HUDEP-2 (cell line): ENCODE measurements at regions not wholly inside any gene's neighbourhood (a gene's known extent, or its start where the extent isn't known, plus 50 kb on each side); places are given as distances from the start of the nearest gene placed in this dataset.
"Not testable (repeated sequence)": the region's sequence is repeated elsewhere in the genome, so short reads cannot be mapped to it uniquely, and the experiment has no call there.

Source experiments
- DNase-seq, 76 experiments: peaks; one replicate each; lab custom pipeline; 2025; ENCODE audit not compliant: unreplicated experiment in 76 of 76; lab: John Stamatoyannopoulos, UW

- DNase-seq: no peak
These were observed 63.7 kb upstream of the SULF2 start for GRCh38 chr20:47849006-47849405.

DNA sequence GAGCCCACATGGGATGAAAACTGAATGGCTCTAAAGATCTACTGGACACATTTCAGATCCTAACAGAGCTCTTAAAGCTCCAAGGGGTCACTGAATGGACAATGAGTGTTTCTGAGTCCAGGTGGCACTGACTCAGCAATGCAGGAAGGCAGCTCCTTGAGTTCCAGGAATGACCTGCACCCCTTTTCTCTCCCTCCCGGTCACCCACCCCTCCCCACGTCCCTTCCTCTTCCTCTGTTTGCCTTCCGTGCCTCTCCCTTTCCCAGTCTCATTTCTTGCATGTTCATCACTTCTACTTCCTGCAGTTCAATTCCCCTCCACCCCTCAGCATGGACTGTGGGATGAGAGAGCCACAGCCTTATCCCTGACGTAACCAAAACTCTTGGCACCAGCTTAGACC lies 63.3 kb upstream of the SULF2 start:
- not testable (repeated sequence) for DNase-seq

GRCh38 chr20:47847884-47848485 lies 62.7 kb upstream of the SULF2 start:
- no peak for DNase-seq

DNA sequence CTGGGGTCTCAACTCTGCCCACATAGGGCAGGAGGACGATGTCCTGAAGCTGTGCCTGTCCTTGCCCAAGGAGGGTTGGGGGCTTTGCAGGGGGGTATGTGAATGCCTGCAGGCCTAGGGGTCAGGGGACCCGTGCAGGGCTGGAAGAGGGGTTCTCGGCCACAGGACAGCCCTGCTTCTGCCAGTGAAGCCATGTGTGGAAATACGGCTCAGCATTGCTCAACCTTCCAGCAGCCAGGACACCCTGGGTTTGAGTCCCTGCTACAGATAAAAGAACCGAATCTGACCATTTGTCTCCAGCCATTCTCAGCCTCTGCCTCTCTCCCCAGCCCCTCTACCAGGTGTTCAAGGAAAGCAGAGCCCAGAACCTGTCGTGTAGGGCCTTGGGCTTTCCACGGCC lies 61.9 kb upstream of the SULF2 start:
- DNase-seq: not testable (repeated sequence)

- DNase-seq: not testable (repeated sequence)
These were observed 61.4 kb upstream of the SULF2 start for GRCh38 chr20:47846651-47847050.

DNA sequence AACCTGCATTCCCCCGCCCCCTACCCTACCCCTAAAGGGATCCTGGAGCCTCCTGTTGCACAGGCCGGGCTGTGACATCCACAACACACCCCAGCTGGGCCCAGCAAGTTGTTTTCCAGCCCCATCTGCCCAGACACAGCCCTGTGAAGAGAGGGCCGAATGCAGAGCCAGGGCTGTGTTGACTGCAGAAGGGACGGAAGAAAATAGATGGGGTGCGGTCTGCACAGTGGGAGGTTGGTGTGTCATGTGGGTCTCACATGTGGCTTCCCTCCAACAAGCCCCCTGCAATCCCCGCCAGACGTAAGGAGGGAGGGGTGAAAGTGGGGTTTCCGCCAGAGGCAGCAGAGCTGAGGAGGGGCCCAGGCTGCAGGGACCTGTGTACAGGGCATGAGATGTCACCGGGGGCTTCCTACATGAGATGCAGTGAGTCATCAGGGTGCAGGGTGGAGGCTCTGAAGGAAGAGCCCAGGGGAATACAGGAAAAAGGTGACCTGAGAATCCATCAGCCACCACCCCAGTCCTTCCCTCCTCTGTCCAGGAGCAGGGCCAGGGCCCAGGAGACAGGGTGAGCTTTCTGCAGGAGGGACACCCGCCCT lies 60.2 kb upstream of the SULF2 start:
- DNase-seq: not testable (repeated sequence)

DNA sequence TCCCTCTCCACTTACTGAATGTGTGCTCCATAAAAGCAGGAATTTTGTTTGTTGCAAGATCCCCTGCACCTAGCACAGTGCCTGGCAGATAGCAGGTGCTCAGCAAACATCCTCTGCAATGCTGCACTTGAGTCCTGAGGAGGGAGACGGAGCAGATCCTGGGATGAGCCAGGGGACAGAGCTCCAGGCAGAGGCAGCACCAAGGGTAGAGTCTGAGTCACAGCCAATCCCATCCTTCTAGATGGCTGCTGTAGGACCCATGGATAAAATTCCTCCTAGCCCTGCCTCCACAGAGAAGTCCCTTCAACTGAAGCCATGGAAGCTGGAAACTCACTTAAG lies 59.3 kb upstream of the SULF2 start:
- not testable (repeated sequence) for DNase-seq

DNA sequence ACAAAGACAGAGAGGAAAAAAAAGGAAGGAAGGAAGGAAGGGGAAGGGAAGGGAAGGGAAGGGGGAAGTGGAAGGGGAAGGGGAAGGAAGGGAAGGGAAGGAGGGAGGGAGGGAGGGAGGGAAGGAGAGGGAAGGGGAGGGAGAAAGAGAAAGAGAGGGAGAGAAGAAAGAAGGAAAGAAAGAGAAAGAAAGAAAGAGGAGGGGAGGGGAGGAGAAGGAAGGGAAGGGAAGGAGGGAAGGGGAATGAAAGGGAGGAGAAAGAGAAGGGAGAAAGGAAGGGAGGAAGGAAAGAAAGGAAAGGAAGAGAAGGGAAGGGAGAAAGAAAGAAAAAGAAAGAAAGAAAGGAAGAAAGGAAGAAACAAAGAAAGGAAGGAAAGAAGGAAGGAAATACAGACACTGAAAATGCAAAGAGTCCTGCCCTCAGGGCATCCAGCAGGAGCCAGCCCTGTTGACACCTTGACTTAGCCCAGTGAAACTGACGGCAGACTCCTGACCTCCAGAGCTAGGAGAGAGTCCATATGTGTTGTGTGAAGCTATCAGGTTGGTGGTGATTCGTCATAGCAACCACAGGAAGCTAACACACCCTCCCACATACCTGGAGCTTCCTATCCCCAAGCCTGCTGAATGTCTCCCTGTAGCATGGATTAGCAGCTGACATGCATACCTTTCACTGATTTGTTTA lies 58.7 kb upstream of the SULF2 start:
- no peak for DNase-seq

DNA sequence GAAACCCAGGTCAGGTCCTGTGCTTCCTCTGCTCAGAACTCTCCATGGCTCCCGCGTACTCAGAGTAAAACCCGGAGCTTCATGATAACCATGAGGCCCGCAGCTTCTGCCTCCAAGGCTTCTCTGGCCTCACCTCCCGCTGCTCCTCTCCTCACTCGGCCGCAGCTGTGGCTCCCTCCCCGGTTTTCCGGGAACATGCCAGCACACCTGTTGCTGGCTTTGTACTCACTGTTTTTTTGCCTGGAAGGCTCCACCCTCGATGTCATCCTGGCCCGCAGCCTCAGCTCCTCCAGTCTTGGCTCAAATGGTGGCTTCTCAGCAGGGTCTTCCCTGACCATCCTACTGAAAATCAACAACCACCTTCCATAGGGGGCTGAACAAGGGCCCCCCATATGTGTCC lies 57.7 kb upstream of the SULF2 start:
- not testable (repeated sequence) for DNase-seq

DNA sequence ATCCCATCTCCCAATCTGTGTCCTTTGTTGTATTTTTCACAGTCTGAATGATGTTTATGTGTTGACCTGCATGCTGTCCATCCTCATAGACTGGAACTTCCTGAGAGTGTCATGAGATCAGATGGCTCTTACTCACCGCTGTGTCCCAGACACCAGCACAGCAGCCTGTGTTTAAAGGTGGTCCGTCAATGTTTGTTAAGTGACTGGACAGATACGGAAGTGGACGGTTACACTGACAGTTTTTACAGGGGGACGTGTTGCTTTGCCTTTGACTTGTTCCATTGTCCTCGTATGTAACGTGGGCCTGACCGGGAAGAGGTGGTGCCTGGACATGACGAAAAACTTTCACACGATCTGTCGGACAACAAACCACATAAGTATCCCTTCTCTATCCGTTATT lies 56.7 kb upstream of the SULF2 start:
- DNase-seq: not testable (repeated sequence)

DNA sequence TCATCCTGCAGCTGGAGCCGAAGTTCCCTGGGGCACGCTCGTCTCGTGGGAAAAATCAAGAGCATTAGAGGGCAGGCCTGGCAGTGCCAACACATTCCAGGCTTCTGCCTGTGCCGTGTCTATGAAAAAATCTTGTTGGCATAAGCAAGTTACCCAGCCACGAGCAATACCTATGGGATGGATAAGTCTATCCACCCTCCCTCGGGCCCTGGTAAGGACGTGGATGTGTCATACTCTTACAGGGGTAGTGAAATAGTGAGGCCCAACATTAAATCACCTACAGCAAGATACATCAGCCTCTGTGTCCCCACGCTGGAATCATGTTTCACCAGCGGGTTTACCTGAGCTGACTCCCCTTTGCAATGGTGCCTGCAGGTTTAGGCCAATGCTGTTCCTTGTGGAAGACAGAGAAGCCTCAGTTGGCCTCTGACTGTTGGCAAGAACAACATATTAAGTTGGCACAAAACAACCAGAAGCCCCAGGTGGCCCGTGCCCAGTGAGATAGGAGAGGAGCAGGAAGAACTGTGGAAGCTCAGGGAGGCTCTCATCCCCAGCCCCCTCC lies 51.1 kb upstream of the SULF2 start:
- not testable (repeated sequence) for DNase-seq
